GM23338 (cell line): ENCODE measurements at regions not wholly inside any gene's neighbourhood (a gene's known extent, or its start where the extent isn't known, plus 50 kb on each side); places are given as distances from the start of the nearest gene placed in this dataset.

Experiments used
- ATAC-seq: fragments of 200-7000 bp; cut with Tn5 transposase; 3 replicates; pipeline ENCODE4 v1.9.1; 2020
- DNase-seq: peaks from one replicate; pipeline ENCODE4 v3.0.0-alpha.2; 2015; ENCODE audit warnings: low spot score
- H2AFZ ChIP-seq: fragments of 200-600 bp; sonication (generic); 2 replicates; pipeline ENCODE4 v1.8.0; 2016; ENCODE audit warnings: antibody characterized with exemption, mild to moderate bottlenecking, moderate library complexity
- H3F3A ChIP-seq: fragments of 200-600 bp; sonication (generic); replicated peaks from 2 replicates; pipeline ENCODE4 v1.8.0; 2017; ENCODE audit warnings: antibody characterized with exemption, mixed run types, low read depth
- H3K27ac ChIP-seq: fragments of 200-600 bp; sonication (generic); 2 replicates; pipeline ENCODE4 v1.6.1; 2016; ENCODE audit warnings: low read depth
- H3K27me3 ChIP-seq: fragments of 200-600 bp; sonication (generic); 2 replicates; pipeline ENCODE4 v1.8.0; 2016; ENCODE audit warnings: mild to moderate bottlenecking, mixed run types, moderate library complexity; ENCODE audit not compliant: insufficient read depth
- H3K36me3 ChIP-seq: fragments of 200-600 bp; sonication (generic); 2 replicates; pipeline ENCODE4 v1.8.0; 2016; ENCODE audit warnings: mild to moderate bottlenecking; ENCODE audit not compliant: insufficient read depth
- H3K4me1 ChIP-seq: fragments of 200-600 bp; sonication (generic); 2 replicates; pipeline ENCODE4 v1.8.0; 2016; ENCODE audit warnings: mild to moderate bottlenecking, moderate library complexity; ENCODE audit not compliant: insufficient read depth
- H3K4me2 ChIP-seq: fragments of 200-600 bp; sonication (generic); 2 replicates; pipeline ENCODE4 v1.7.1; 2017; ENCODE audit warnings: mixed run types
- H3K4me3 ChIP-seq: fragments of 200-600 bp; sonication (generic); 2 replicates; pipeline ENCODE4 v1.6.1; 2016; ENCODE audit warnings: mixed run types
- H3K79me2 ChIP-seq: fragments of 200-600 bp; sonication (generic); replicated peaks from 2 replicates; pipeline ENCODE4 v1.8.0; 2017; ENCODE audit warnings: mild to moderate bottlenecking; ENCODE audit not compliant: insufficient read depth
- H3K9me2 ChIP-seq: fragments of 200-600 bp; sonication (generic); 2 replicates; pipeline ENCODE4 v1.8.0; 2017; ENCODE audit not compliant: insufficient read depth
- H4K20me1 ChIP-seq: fragments of 200-600 bp; sonication (generic); replicated peaks from 2 replicates; pipeline ENCODE4 v1.8.0; 2017; ENCODE audit warnings: mild to moderate bottlenecking; ENCODE audit not compliant: insufficient read depth
- H3K27ac Mint-ChIP-seq: 2 replicates; pipeline ENCODE4 v1.8.0; 2020; ENCODE audit warnings: inconsistent platforms, mild to moderate bottlenecking, moderate library complexity, mixed read lengths
- H3K27me3 Mint-ChIP-seq: 3 replicates; pipeline ENCODE4 v1.8.0; 2022; ENCODE audit warnings: low read depth, mild to moderate bottlenecking, moderate library complexity, mixed read lengths, inconsistent platforms; ENCODE audit not compliant: insufficient read depth, poor library complexity
- H3K36me3 Mint-ChIP-seq: 3 replicates; pipeline ENCODE4 v1.8.0; 2021; ENCODE audit warnings: low read depth, mild to moderate bottlenecking, inconsistent platforms, moderate library complexity, mixed read lengths
- H3K4me1 Mint-ChIP-seq: 3 replicates; pipeline ENCODE4 v1.8.0; 2020; ENCODE audit warnings: mild to moderate bottlenecking, inconsistent platforms, mixed read lengths
- H3K4me3 Mint-ChIP-seq: 3 replicates; pipeline ENCODE4 v1.8.0; 2021; ENCODE audit warnings: moderate library complexity, mild to moderate bottlenecking, inconsistent platforms, mixed read lengths
- H3K9me3 Mint-ChIP-seq: 3 replicates; pipeline ENCODE4 v1.8.0; 2020; ENCODE audit warnings: moderate library complexity, mild to moderate bottlenecking, inconsistent platforms, mixed read lengths
- EZH2 ChIP-seq: fragments of 200-600 bp; sonication (generic); IDR thresholded peaks from one replicate; pipeline ENCODE4 v1.8.0; 2017; ENCODE audit warnings: antibody characterized with exemption, mild to moderate bottlenecking, low read depth; ENCODE audit not compliant: unreplicated experiment
- JUNB ChIP-seq: IDR thresholded peaks from one replicate; pipeline ENCODE4 v1.6.1; 2016; ENCODE audit warnings: antibody characterized with exemption; ENCODE audit not compliant: unreplicated experiment
- POLR2AphosphoS5 ChIP-seq: IDR thresholded peaks from 2 replicates; pipeline ENCODE4 v1.6.1; 2016; ENCODE audit warnings: antibody characterized with exemption, low read depth
- STAT1 ChIP-seq: IDR thresholded peaks from one replicate; pipeline ENCODE4 v1.6.1; 2016; ENCODE audit warnings: antibody characterized with exemption; ENCODE audit not compliant: unreplicated experiment
- ZNF331 ChIP-seq: fragments of 250-450 bp; sonication (Bioruptor Pico); IDR thresholded peaks from 2 replicates; pipeline ENCODE4 v1.5.0; 2020; ENCODE audit warnings: low read depth, mild to moderate bottlenecking, moderate library complexity
- TF ChIP-seq, protein P1 (sequence below), 2 experiments: fragments of 200-600 bp in 1 of 2; sonication (generic) in 1 of 2; conservative IDR thresholded peaks; 2 replicates each; pipeline versions ENCODE4 v1.5.1 to v1.6.1; 2016 to 2017; ENCODE audit warnings: antibody characterized with exemption in 2 of 2, low read depth in 2 of 2, mild to moderate bottlenecking in 2 of 2, moderate library complexity in 1 of 2
- TF ChIP-seq, protein P2 (sequence below): fragments of 250-450 bp; sonication (Bioruptor Pico); IDR thresholded peaks from 2 replicates; pipeline ENCODE4 v1.5.0; 2020; ENCODE audit warnings: mild to moderate bottlenecking, moderate library complexity
- TF ChIP-seq, protein P3 (sequence below): IDR thresholded peaks from one replicate; pipeline ENCODE4 v1.6.1; 2018; ENCODE audit warnings: antibody characterized with exemption; ENCODE audit not compliant: unreplicated experiment

DNA sequence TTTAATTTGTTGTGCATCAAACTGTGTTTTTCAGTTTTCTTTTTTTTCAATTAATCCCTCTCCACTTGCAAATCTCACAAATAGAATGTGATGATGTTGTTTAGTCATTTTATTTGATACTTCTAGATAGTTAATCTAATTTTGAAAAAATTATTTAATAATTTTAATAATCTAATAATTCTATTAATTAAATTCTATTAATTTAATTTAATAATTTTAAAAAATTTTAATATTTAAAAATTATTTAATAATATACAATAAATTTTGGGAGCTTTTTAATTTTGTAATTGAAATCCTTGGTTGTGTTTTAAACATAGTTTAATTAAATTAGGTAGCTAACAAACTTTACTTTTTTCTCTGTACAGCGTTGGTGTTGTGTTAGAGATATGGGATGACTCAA, 393.8 kb downstream of the OLFM4 start:
- Histone ChIP-seq H3K4me3 (no peak overlapping the region), H3K27me3 (no peaks in the 10 kb centered on the region), H3K9me2 (no peaks in the 10 kb centered on the region), H3F3A (no peaks in the 10 kb centered on the region), H3K27ac (no peak overlapping the region), H3K79me2 (no peaks in the 10 kb centered on the region), H4K20me1 (no peaks in the 10 kb centered on the region), H3K36me3 (no peaks in the 10 kb centered on the region), H2AFZ (no peak overlapping the region), H3K4me2 (no peak overlapping the region), H3K4me1 (no peaks in the 10 kb centered on the region)
- no peaks in the 10 kb centered on the region for H3K27me3 Mint-ChIP-seq
- no peak overlapping the region for H3K27ac Mint-ChIP-seq
- no peak for TF ChIP-seq POLR2AphosphoS5
- no peak for TF ChIP-seq STAT1
- no peak for TF ChIP-seq ZNF331 (CRISPR knock-in tag)
- no peak for TF ChIP-seq JUNB
- TF ChIP-seq EZH2, result no peak
- H3K9me3 Mint-ChIP-seq, result no peaks in the 10 kb centered on the region
- no peaks in the 10 kb centered on the region for H3K36me3 Mint-ChIP-seq
- H3K4me1 Mint-ChIP-seq, result no peaks in the 10 kb centered on the region
- no peak overlapping the region for H3K4me3 Mint-ChIP-seq
- no peak for DNase-seq
- no peak for ATAC-seq

DNA sequence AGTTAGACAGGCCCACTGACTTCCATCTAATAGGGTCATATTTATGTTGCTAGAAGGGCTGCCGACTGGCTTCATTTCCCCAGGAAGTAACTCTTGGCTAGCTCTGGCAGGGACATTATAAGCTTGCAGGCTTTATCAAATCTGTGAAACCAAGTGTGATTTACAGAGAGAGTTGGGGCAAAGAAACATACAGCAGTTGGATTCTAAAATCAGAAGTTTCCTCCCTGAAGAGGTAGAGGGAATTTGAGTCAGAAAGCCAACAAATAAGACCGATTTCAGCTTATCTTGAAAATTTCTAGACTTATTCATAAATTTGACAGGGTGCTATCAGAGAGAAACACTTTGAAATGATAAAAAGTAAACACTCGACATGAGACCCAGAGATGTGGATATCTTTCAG, 407.8 kb downstream of the OLFM4 start:
- Histone ChIP-seq H3K4me3 (no peak overlapping the region), H3K9me2 (0 out of 2 replicates have a peak, but pooled peaks cover 4% of the 10 kb centered on the region), H3F3A (no peaks in the 10 kb centered on the region), H2AFZ (no peak overlapping the region), H3K36me3 (peaks cover 3% of the 10 kb centered on the region; the same call in 1 of the 2 replicates), H3K4me2 (no peak overlapping the region), H3K27me3 (no peaks in the 10 kb centered on the region), H4K20me1 (no peaks in the 10 kb centered on the region), H3K4me1 (no peaks in the 10 kb centered on the region), H3K79me2 (no peaks in the 10 kb centered on the region), H3K27ac (no peak overlapping the region)
- Mint-ChIP-seq H3K4me3 (no peak overlapping the region), H3K27me3 (no peaks in the 10 kb centered on the region), H3K9me3 (peaks cover 28% of the 10 kb centered on the region), H3K4me1 (no peaks in the 10 kb centered on the region), H3K27ac (no peak overlapping the region), H3K36me3 (peaks cover 17% of the 10 kb centered on the region; the same call in 2 of the 3 replicates)
- DNase-seq (no peak), ATAC-seq (no peak)
- TF ChIP-seq EZH2 (no peak), STAT1 (no peak), POLR2AphosphoS5 (no peak)
- TF ChIP-seq, protein P1, sequence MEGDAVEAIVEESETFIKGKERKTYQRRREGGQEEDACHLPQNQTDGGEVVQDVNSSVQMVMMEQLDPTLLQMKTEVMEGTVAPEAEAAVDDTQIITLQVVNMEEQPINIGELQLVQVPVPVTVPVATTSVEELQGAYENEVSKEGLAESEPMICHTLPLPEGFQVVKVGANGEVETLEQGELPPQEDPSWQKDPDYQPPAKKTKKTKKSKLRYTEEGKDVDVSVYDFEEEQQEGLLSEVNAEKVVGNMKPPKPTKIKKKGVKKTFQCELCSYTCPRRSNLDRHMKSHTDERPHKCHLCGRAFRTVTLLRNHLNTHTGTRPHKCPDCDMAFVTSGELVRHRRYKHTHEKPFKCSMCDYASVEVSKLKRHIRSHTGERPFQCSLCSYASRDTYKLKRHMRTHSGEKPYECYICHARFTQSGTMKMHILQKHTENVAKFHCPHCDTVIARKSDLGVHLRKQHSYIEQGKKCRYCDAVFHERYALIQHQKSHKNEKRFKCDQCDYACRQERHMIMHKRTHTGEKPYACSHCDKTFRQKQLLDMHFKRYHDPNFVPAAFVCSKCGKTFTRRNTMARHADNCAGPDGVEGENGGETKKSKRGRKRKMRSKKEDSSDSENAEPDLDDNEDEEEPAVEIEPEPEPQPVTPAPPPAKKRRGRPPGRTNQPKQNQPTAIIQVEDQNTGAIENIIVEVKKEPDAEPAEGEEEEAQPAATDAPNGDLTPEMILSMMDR (conservative IDR thresholded peaks at IDR 0.05; ENCODE audit: low read depth in 2 of 2), result no peak
- TF ChIP-seq, protein P2, sequence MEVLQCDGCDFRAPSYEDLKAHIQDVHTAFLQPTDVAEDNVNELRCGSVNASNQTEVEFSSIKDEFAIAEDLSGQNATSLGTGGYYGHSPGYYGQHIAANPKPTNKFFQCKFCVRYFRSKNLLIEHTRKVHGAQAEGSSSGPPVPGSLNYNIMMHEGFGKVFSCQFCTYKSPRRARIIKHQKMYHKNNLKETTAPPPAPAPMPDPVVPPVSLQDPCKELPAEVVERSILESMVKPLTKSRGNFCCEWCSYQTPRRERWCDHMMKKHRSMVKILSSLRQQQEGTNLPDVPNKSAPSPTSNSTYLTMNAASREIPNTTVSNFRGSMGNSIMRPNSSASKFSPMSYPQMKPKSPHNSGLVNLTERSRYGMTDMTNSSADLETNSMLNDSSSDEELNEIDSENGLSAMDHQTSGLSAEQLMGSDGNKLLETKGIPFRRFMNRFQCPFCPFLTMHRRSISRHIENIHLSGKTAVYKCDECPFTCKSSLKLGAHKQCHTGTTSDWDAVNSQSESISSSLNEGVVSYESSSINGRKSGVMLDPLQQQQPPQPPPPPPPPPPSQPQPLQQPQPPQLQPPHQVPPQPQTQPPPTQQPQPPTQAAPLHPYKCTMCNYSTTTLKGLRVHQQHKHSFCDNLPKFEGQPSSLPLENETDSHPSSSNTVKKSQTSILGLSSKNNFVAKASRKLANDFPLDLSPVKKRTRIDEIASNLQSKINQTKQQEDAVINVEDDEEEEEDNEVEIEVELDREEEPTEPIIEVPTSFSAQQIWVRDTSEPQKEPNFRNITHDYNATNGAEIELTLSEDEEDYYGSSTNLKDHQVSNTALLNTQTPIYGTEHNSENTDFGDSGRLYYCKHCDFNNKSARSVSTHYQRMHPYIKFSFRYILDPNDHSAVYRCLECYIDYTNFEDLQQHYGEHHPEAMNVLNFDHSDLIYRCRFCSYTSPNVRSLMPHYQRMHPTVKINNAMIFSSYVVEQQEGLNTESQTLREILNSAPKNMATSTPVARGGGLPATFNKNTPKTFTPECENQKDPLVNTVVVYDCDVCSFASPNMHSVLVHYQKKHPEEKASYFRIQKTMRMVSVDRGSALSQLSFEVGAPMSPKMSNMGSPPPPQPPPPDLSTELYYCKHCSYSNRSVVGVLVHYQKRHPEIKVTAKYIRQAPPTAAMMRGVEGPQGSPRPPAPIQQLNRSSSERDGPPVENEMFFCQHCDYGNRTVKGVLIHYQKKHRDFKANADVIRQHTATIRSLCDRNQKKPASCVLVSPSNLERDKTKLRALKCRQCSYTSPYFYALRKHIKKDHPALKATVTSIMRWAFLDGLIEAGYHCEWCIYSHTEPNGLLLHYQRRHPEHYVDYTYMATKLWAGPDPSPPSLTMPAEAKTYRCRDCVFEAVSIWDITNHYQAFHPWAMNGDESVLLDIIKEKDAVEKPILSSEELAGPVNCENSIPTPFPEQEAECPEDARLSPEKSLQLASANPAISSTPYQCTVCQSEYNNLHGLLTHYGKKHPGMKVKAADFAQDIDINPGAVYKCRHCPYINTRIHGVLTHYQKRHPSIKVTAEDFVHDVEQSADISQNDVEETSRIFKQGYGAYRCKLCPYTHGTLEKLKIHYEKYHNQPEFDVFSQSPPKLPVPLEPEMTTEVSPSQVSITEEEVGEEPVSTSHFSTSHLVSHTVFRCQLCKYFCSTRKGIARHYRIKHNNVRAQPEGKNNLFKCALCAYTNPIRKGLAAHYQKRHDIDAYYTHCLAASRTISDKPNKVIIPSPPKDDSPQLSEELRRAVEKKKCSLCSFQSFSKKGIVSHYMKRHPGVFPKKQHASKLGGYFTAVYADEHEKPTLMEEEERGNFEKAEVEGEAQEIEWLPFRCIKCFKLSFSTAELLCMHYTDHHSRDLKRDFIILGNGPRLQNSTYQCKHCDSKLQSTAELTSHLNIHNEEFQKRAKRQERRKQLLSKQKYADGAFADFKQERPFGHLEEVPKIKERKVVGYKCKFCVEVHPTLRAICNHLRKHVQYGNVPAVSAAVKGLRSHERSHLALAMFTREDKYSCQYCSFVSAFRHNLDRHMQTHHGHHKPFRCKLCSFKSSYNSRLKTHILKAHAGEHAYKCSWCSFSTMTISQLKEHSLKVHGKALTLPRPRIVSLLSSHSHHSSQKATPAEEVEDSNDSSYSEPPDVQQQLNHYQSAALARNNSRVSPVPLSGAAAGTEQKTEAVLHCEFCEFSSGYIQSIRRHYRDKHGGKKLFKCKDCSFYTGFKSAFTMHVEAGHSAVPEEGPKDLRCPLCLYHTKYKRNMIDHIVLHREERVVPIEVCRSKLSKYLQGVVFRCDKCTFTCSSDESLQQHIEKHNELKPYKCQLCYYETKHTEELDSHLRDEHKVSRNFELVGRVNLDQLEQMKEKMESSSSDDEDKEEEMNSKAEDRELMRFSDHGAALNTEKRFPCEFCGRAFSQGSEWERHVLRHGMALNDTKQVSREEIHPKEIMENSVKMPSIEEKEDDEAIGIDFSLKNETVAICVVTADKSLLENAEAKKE, result no peak
- TF ChIP-seq, protein P3, sequence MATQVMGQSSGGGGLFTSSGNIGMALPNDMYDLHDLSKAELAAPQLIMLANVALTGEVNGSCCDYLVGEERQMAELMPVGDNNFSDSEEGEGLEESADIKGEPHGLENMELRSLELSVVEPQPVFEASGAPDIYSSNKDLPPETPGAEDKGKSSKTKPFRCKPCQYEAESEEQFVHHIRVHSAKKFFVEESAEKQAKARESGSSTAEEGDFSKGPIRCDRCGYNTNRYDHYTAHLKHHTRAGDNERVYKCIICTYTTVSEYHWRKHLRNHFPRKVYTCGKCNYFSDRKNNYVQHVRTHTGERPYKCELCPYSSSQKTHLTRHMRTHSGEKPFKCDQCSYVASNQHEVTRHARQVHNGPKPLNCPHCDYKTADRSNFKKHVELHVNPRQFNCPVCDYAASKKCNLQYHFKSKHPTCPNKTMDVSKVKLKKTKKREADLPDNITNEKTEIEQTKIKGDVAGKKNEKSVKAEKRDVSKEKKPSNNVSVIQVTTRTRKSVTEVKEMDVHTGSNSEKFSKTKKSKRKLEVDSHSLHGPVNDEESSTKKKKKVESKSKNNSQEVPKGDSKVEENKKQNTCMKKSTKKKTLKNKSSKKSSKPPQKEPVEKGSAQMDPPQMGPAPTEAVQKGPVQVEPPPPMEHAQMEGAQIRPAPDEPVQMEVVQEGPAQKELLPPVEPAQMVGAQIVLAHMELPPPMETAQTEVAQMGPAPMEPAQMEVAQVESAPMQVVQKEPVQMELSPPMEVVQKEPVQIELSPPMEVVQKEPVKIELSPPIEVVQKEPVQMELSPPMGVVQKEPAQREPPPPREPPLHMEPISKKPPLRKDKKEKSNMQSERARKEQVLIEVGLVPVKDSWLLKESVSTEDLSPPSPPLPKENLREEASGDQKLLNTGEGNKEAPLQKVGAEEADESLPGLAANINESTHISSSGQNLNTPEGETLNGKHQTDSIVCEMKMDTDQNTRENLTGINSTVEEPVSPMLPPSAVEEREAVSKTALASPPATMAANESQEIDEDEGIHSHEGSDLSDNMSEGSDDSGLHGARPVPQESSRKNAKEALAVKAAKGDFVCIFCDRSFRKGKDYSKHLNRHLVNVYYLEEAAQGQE, result no peak
